Liver (tissue), 8 donors: ENCODE measurements at regions not wholly inside any gene's neighbourhood (a gene's known extent, or its start where the extent isn't known, plus 50 kb on each side); places are given as distances from the start of the nearest gene placed in this dataset.

Source experiments
- DNase-seq: peaks from one replicate; pipeline ENCODE4 v3.0.0-alpha.2; 2017; ENCODE audit warnings: low spot score
- H3K27ac ChIP-seq, 2 donors: one replicate each; pipeline ENCODE4 v1.7.0; 2013; ENCODE audit warnings: inconsistent platforms in 2 of 2, low read length in 2 of 2, control low read depth in 1 of 2, low read depth in 1 of 2, mild to moderate bottlenecking in 1 of 2
- H3K27me3 ChIP-seq, 4 donors: one replicate each; pipeline versions ENCODE4 v1.6.1 to v1.7.0; 2013; ENCODE audit warnings: low read length in 3 of 4, inconsistent platforms in 1 of 4, mild to moderate bottlenecking in 1 of 4, moderate library complexity in 1 of 4; ENCODE audit not compliant: control insufficient read depth in 4 of 4, insufficient read depth in 4 of 4
- H3K36me3 ChIP-seq, 4 donors: one replicate each; pipeline versions ENCODE4 v1.6.1 to v1.7.0; 2013; ENCODE audit warnings: low read length in 3 of 4, mild to moderate bottlenecking in 3 of 4, low read depth in 1 of 4, moderate library complexity in 1 of 4; ENCODE audit not compliant: control insufficient read depth in 4 of 4, insufficient read depth in 3 of 4
- H3K4me1 ChIP-seq, 4 donors: one replicate each; pipeline versions ENCODE4 v1.6.1 to v1.7.0; 2013; ENCODE audit warnings: low read length in 3 of 4, mild to moderate bottlenecking in 3 of 4, moderate library complexity in 1 of 4; ENCODE audit not compliant: control insufficient read depth in 4 of 4, insufficient read depth in 4 of 4
- H3K4me3 ChIP-seq, 3 donors: one replicate each; pipeline versions ENCODE4 v1.6.1 to v1.7.0; 2013; ENCODE audit warnings: low read length in 3 of 3, control low read depth in 1 of 3, low read depth in 1 of 3, mild to moderate bottlenecking in 1 of 3
- H3K9ac ChIP-seq, 2 donors: one replicate each; pipeline ENCODE4 v1.7.0; 2013; ENCODE audit warnings: low read length in 2 of 2, mild to moderate bottlenecking in 2 of 2, moderate library complexity in 2 of 2, control low read depth in 1 of 2, low read depth in 1 of 2
- H3K9me3 ChIP-seq, 4 donors: one replicate each; pipeline versions ENCODE4 v1.6.1 to v1.7.0; 2013; ENCODE audit warnings: low read length in 3 of 4; ENCODE audit not compliant: control insufficient read depth in 4 of 4
- CTCF ChIP-seq: fragments of 150-350 bp; IDR thresholded peaks from 2 replicates; pipeline ENCODE4 v1.5.1; 2017; ENCODE audit warnings: improper control_type of control experiment, low read depth, low read length; ENCODE audit not compliant: missing input control
- EGR1 ChIP-seq, 2 donors: IDR thresholded peaks; 2 replicates each; pipeline ENCODE4 v1.6.1; 2016 to 2018; ENCODE audit warnings: antibody characterized with exemption in 2 of 2, low read depth in 2 of 2
- FOXA1 ChIP-seq: IDR thresholded peaks from 2 replicates; pipeline ENCODE4 v1.6.1; 2016; ENCODE audit warnings: antibody characterized with exemption
- FOXA2 ChIP-seq: IDR thresholded peaks from 2 replicates; pipeline ENCODE4 v1.6.1; 2016; ENCODE audit warnings: antibody characterized with exemption
- GABPA ChIP-seq, 2 donors: IDR thresholded peaks in 1 of 2; conservative IDR thresholded peaks in 1 of 2; 2 replicates each; pipeline ENCODE4 v1.6.1; 2016; ENCODE audit warnings: antibody characterized with exemption in 2 of 2, mild to moderate bottlenecking in 1 of 2, moderate library complexity in 1 of 2
- HNF4A ChIP-seq, 2 donors: conservative IDR thresholded peaks; 2 replicates each; pipeline ENCODE4 v1.6.1; 2016; ENCODE audit warnings: antibody characterized with exemption in 2 of 2, mild to moderate bottlenecking in 2 of 2
- HNF4G ChIP-seq: IDR thresholded peaks from 2 replicates; pipeline ENCODE4 v1.6.1; 2016; ENCODE audit warnings: antibody characterized with exemption
- JUND ChIP-seq, 2 donors: IDR thresholded peaks; 2 replicates each; pipeline ENCODE4 v1.6.1; 2016; ENCODE audit warnings: antibody characterized with exemption in 2 of 2
- NR2F2 ChIP-seq: IDR thresholded peaks from 2 replicates; pipeline ENCODE4 v1.6.1; 2016; ENCODE audit warnings: antibody characterized with exemption
- RAD21 ChIP-seq, 2 donors: IDR thresholded peaks; 2 replicates each; pipeline ENCODE4 v1.6.1; 2016; ENCODE audit warnings: antibody characterized with exemption in 2 of 2, mild to moderate bottlenecking in 2 of 2
- RXRA ChIP-seq, 2 donors: IDR thresholded peaks; 2 replicates each; pipeline ENCODE4 v1.6.1; 2017 to 2018; ENCODE audit warnings: antibody characterized with exemption in 2 of 2, mild to moderate bottlenecking in 1 of 2
- SP1 ChIP-seq: IDR thresholded peaks from 2 replicates; pipeline ENCODE4 v1.6.1; 2018; ENCODE audit warnings: antibody characterized with exemption, mild to moderate bottlenecking
- TAF1 ChIP-seq: conservative IDR thresholded peaks from 2 replicates; pipeline ENCODE4 v1.6.1; 2016; ENCODE audit warnings: antibody characterized with exemption, mild to moderate bottlenecking
- YY1 ChIP-seq: IDR thresholded peaks from 2 replicates; pipeline ENCODE4 v1.6.1; 2016; ENCODE audit warnings: antibody characterized with exemption, mild to moderate bottlenecking
- ZBTB33 ChIP-seq: IDR thresholded peaks from 2 replicates; pipeline ENCODE4 v1.6.1; 2016; ENCODE audit warnings: antibody characterized with exemption
- WGBS: extraction: QIAGEN DNeasy Blood & Tissue Kit; methylation state at CpG from one replicate; pipeline ENCODE4 v1.1.7; 2013; 5-methylcytosine and 5-hydroxymethylcytosine counted together
- TF ChIP-seq, protein P1 (sequence below): IDR thresholded peaks from 2 replicates; pipeline ENCODE4 v1.6.1; 2016; ENCODE audit warnings: antibody characterized with exemption
- TF ChIP-seq, protein P2 (sequence below): IDR thresholded peaks from 2 replicates; pipeline ENCODE4 v1.6.1; 2016; ENCODE audit warnings: antibody characterized with exemption
- TF ChIP-seq, protein P3 (sequence below): IDR thresholded peaks from 2 replicates; pipeline ENCODE4 v1.6.1; 2016; ENCODE audit warnings: antibody characterized with exemption, mild to moderate bottlenecking
- donor health status: healthy.
- donor health status: healthy.
- donor health status: healthy.
- donor health status: healthy.
- donor health status: healthy.

- TF ChIP-seq NR2F2, result no peak
- peak in 1 of 2 donors; percentile 37 for TF ChIP-seq RXRA (IDR thresholded peaks at IDR 0.05)
- TF ChIP-seq, protein P1, sequence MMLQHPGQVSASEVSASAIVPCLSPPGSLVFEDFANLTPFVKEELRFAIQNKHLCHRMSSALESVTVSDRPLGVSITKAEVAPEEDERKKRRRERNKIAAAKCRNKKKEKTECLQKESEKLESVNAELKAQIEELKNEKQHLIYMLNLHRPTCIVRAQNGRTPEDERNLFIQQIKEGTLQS, result peak; percentile 33
- no peak for TF ChIP-seq TAF1
- no peak for TF ChIP-seq EGR1 (IDR thresholded peaks at IDR 0.05; ENCODE audit: low read depth in 2 of 2)
Observed at GRCh38 chr1:184176058-184176457, 124.5 kb downstream of the TSEN15 start (continued).

DNA sequence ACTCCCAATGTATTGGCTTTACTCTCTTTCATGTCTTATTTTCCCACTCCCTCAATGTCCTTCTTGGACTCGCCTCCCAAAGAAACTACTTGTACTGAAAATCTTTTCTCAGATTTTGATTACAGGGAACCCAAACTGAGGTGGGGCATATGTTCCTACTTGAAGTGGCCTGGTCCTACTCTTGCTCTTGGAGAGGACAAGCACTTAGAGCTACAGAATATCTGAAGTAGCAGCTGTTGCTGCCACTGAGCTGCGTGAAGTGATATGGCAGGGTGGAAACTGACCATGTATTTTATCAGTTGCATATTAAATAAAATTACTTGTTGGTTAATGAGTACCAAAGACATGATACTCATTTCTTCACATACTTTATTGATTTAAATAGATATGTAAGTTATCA, 129.5 kb downstream of the TSEN15 start:
- Histone ChIP-seq H3K9ac (no peak overlapping the region), H3K4me1 (peaks cover 0 to 14% (median 0%) of the 10 kb centered on the region in 4 donors), H3K9me3 (no peaks in the 10 kb centered on the region), H3K27ac (no peak overlapping the region), H3K36me3 (no peaks in the 10 kb centered on the region), H3K4me3 (no peak overlapping the region), H3K27me3 (no peaks in the 10 kb centered on the region)
- no peak for DNase-seq
- WGBS, result 96% methylated on average over 2 of the region's 2 CpGs
- TF ChIP-seq RAD21 (IDR thresholded peaks at IDR 0.05) (no peak), SP1 (no peak), HNF4A (conservative IDR thresholded peaks at IDR 0.05) (no peak), CTCF (no peak), TAF1 (no peak), ZBTB33 (no peak), EGR1 (IDR thresholded peaks at IDR 0.05; ENCODE audit: low read depth in 2 of 2) (no peak), FOXA1 (no peak), NR2F2 (no peak), RXRA (IDR thresholded peaks at IDR 0.05) (no peak), HNF4G (no peak), FOXA2 (no peak), JUND (IDR thresholded peaks at IDR 0.05) (no peak), YY1 (no peak), GABPA (IDR thresholded peaks at IDR 0.05 in 1 of 2, conservative IDR thresholded peaks at IDR 0.05 in 1 of 2) (no peak)
- TF ChIP-seq, protein P2, sequence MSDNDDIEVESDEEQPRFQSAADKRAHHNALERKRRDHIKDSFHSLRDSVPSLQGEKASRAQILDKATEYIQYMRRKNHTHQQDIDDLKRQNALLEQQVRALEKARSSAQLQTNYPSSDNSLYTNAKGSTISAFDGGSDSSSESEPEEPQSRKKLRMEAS, result no peak
- TF ChIP-seq, protein P3, sequence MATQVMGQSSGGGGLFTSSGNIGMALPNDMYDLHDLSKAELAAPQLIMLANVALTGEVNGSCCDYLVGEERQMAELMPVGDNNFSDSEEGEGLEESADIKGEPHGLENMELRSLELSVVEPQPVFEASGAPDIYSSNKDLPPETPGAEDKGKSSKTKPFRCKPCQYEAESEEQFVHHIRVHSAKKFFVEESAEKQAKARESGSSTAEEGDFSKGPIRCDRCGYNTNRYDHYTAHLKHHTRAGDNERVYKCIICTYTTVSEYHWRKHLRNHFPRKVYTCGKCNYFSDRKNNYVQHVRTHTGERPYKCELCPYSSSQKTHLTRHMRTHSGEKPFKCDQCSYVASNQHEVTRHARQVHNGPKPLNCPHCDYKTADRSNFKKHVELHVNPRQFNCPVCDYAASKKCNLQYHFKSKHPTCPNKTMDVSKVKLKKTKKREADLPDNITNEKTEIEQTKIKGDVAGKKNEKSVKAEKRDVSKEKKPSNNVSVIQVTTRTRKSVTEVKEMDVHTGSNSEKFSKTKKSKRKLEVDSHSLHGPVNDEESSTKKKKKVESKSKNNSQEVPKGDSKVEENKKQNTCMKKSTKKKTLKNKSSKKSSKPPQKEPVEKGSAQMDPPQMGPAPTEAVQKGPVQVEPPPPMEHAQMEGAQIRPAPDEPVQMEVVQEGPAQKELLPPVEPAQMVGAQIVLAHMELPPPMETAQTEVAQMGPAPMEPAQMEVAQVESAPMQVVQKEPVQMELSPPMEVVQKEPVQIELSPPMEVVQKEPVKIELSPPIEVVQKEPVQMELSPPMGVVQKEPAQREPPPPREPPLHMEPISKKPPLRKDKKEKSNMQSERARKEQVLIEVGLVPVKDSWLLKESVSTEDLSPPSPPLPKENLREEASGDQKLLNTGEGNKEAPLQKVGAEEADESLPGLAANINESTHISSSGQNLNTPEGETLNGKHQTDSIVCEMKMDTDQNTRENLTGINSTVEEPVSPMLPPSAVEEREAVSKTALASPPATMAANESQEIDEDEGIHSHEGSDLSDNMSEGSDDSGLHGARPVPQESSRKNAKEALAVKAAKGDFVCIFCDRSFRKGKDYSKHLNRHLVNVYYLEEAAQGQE, result no peak
- TF ChIP-seq, protein P1, result no peak
